PFSK-1 (cell line): ENCODE measurements at regions not wholly inside any gene's neighbourhood (a gene's known extent, or its start where the extent isn't known, plus 50 kb on each side); places are given as distances from the start of the nearest gene placed in this dataset.

Experiments
- FOXP2 ChIP-seq: optimal IDR thresholded peaks from 2 replicates; pipeline ENCODE3; 2011; ENCODE audit warnings: borderline replicate concordance, control low read depth, inconsistent platforms; ENCODE audit not compliant: insufficient read depth; ENCODE audit errors: extremely low read length, extremely low read depth
- POLR2AphosphoS5 ChIP-seq: IDR thresholded peaks from 2 replicates; pipeline ENCODE4 v1.6.1; 2012; ENCODE audit warnings: low read depth, mild to moderate bottlenecking, control low read depth, low read length, moderate library complexity
- SIN3A ChIP-seq: IDR thresholded peaks from 2 replicates; pipeline ENCODE4 v1.6.1; 2012; ENCODE audit warnings: mild to moderate bottlenecking, low read length, moderate library complexity, borderline replicate concordance; ENCODE audit not compliant: insufficient read depth
- TAF1 ChIP-seq: IDR thresholded peaks from 2 replicates; pipeline ENCODE4 v1.6.1; 2012; ENCODE audit warnings: low read length, control low read depth, borderline replicate concordance; ENCODE audit not compliant: insufficient read depth
- TF ChIP-seq, protein P1 (sequence below), 2 experiments: IDR thresholded peaks; 2 replicates each; pipeline versions ENCODE4 v1.6.1 to v1.8.0; 2011 to 2012; ENCODE audit warnings: low read depth in 2 of 2, low read length in 2 of 2, control low read depth in 1 of 2, inconsistent platforms in 1 of 2, mild to moderate bottlenecking in 1 of 2, moderate library complexity in 1 of 2; ENCODE audit not compliant: insufficient read depth in 1 of 2

DNA sequence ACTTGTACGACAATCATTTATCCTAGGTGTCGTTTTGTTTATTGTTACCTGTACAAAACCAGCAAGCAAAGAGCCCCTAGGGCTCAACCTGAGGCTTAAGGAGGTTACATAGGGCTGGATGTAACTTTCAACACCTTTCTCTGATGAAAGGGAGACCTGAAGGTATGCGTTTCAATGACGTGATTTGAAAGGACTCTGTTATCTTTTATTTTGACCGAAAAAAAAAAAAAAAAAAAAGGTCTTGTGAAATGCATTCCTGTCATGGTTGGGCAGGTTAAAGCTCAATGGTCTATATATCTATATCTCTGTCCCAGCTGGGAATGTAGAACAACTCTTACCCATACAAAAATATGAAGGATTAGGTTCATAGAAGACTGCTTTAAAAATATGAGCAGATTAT is 78.7 kb upstream of the SASH1 start:
- TF ChIP-seq TAF1 (no peak), SIN3A (no peak), POLR2AphosphoS5 (no peak), FOXP2 (no peak)
- TF ChIP-seq, protein P1, sequence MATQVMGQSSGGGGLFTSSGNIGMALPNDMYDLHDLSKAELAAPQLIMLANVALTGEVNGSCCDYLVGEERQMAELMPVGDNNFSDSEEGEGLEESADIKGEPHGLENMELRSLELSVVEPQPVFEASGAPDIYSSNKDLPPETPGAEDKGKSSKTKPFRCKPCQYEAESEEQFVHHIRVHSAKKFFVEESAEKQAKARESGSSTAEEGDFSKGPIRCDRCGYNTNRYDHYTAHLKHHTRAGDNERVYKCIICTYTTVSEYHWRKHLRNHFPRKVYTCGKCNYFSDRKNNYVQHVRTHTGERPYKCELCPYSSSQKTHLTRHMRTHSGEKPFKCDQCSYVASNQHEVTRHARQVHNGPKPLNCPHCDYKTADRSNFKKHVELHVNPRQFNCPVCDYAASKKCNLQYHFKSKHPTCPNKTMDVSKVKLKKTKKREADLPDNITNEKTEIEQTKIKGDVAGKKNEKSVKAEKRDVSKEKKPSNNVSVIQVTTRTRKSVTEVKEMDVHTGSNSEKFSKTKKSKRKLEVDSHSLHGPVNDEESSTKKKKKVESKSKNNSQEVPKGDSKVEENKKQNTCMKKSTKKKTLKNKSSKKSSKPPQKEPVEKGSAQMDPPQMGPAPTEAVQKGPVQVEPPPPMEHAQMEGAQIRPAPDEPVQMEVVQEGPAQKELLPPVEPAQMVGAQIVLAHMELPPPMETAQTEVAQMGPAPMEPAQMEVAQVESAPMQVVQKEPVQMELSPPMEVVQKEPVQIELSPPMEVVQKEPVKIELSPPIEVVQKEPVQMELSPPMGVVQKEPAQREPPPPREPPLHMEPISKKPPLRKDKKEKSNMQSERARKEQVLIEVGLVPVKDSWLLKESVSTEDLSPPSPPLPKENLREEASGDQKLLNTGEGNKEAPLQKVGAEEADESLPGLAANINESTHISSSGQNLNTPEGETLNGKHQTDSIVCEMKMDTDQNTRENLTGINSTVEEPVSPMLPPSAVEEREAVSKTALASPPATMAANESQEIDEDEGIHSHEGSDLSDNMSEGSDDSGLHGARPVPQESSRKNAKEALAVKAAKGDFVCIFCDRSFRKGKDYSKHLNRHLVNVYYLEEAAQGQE (IDR thresholded peaks at IDR 0.05; ENCODE audit: insufficient read depth in 1 of 2, low read depth in 2 of 2, low read length in 2 of 2) = no peak

DNA sequence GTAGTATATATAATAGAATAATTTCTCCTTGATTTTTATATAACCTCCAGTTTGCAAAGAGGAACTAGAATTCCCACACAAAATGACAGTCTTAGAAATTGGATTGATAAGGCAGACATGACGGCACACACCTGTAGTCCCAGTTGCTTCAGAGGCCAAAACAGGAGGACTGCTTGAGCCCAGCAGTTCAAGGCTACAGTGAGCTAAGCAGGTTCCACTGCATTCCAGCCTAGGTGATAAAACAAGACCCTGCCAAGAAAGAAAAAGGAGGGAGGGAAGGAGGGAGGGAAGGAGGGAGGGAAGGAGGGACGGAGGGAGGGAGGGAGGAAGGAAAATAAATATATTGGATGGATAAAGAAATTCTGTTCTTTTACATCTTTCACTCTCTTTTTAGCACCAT is 77.6 kb upstream of the SASH1 start:
- no peak for TF ChIP-seq TAF1
- TF ChIP-seq SIN3A = no peak
- TF ChIP-seq POLR2AphosphoS5 = no peak
- no peak for TF ChIP-seq FOXP2

DNA sequence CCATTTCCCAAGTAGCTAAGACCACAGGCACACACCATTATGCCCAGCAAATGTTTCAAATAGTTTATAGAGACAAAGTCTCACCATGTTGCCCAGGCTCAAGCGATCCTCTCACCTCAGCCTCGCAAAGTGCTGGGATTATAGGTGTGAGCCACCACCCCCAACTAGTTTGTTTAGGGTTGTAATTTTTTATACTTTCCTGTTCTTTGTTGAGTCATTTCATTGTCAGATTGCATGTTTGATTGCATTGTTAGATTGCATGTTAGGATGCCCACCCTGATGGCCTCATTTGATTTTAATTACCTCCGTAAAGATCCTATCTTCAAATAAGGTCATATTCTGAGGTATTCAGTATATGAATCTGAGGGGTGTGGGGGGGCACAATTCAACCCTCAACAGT is 73.3 kb upstream of the SASH1 start:
- TF ChIP-seq FOXP2 (no peak), POLR2AphosphoS5 (no peak)

DNA sequence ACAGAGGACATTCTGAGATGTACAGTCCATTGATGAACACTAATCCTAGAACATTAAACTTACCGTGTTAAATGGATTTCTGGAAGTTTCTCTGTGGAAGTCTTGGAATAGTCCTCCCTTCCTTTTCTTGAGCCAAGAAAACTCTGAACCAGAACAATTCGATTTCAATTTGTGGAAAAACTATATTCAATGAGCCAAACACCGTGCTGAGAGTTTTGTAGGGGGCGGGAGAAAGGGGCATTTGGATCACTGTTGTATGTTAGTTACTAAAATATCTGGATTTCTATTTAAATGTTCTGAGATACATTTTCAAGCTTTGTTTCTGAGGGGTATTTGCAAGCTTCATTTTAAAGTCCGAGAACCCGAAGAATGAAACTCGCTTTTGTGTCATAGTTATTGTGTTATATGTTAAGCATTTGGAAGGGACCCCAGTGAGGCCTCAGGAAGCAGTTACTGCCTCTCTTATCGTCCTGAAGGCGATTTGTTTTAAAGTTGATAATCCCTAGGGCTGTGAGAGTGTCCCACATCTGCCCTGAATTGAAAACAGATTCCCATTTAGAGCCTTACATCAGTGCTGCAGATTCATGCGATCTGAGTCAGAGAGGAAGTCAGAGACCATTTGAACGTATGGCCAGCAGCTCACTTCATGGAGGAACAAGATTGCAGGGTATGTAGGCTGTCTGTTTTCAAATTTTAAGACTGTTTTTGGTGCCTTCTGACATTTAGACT is 70.8 kb upstream of the SASH1 start:
- TF ChIP-seq FOXP2 = no peak
- no peak for TF ChIP-seq SIN3A
- no peak for TF ChIP-seq TAF1
- TF ChIP-seq POLR2AphosphoS5 = no peak
- TF ChIP-seq, protein P1 (IDR thresholded peaks at IDR 0.05; ENCODE audit: insufficient read depth in 1 of 2, low read depth in 2 of 2, low read length in 2 of 2) = no peak

DNA sequence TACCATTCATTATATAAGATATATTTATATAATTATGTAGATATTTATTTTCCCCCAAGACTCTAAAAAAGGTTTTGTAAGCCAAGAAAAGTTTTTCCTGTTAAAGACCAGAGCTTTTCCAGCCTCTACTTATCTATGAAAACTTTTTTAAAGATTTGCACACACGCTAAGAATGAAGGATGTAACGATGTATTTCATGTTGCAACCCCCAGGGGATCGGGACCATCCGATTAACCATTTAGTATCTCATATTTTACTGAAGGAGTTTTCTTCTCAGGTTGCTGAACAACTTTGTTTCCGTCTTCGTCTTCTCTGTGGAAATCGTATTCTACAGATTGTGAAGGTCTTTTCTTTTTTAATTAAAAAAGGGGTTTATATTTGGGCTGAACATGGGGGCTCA is 70.0 kb upstream of the SASH1 start:
- TF ChIP-seq TAF1 = no peak
- TF ChIP-seq FOXP2 = no peak
- TF ChIP-seq SIN3A = no peak
- no peak for TF ChIP-seq POLR2AphosphoS5
- TF ChIP-seq, protein P1 (IDR thresholded peaks at IDR 0.05; ENCODE audit: insufficient read depth in 1 of 2, low read depth in 2 of 2, low read length in 2 of 2) = no peak

DNA sequence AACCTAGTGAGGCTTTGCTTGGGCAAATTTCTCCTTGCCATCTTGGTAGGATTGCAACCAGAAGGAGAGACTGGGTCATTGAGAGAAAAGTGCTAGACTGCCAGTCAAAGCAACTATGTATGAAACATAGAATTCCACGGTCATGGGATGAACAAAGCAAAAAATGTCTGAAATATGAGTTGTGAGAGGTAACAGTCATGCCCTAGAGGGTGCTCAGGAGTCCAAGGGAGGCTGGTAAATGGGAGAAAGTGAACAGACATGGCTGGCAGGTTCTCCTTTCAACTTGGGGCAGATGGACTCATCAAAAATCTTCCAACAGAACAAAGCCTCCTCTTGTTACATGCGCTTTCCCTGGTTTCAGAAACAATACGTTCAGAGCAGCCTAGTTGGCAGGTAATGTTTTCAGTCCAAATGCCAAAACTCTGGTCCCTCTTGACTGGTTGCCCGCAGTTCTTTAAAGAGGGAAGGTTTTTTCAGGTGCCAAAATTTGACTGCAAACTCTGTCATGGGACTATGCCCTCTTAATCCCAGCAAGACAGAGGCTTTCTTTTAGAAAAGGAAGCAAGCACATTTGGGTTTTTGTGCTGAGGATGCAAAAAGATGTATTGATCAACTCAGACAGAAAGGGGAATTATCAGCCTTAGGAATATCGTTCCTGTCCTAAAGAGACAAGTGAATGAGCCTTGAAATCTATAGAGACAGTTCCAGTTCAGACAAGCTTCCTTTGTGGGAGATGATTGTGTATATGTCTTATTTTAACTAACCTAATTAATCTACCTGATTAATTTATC is 68.5 kb upstream of the SASH1 start:
- no peak for TF ChIP-seq POLR2AphosphoS5
- TF ChIP-seq, protein P1 (IDR thresholded peaks at IDR 0.05; ENCODE audit: insufficient read depth in 1 of 2, low read depth in 2 of 2, low read length in 2 of 2) = no peak
- no peak for TF ChIP-seq SIN3A
- TF ChIP-seq FOXP2 = no peak
- TF ChIP-seq TAF1 = no peak
